ENCODE measurements at regions not wholly inside any gene's neighbourhood (a gene's known extent, or its start where the extent isn't known, plus 50 kb on each side); places are given as distances from the start of the nearest gene placed in this dataset.

GRCh38 chr7:42722198-42722597, 189.7 kb downstream of the C7orf25 start:
- H3K4me3 Mint-ChIP-seq, result no peak overlapping the region
- H2BK20ac ChIP-seq (ENCODE audit: low read depth, low read length, poor library complexity, severe bottlenecking), result no peak overlapping the region
- no peak overlapping the region for H3K14ac ChIP-seq (ENCODE audit: insufficient read depth, low read length)
- H2BK5ac ChIP-seq (ENCODE audit: insufficient read length, low read length), result no peak overlapping the region
- no peak overlapping the region for H2BK12ac ChIP-seq (ENCODE audit: insufficient read length, low read depth, low read length)
- H3K79me1 ChIP-seq (ENCODE audit: insufficient read depth, low read depth, low read length, poor library complexity, severe bottlenecking), result no peaks in the 10 kb centered on the region
- H3K23ac ChIP-seq (ENCODE audit: insufficient read length, low read depth, low read length), result no peak overlapping the region
- no peak overlapping the region for H3K56ac ChIP-seq (ENCODE audit: insufficient read length, low read depth, low read length)
- no peak overlapping the region for H3K9ac ChIP-seq (ENCODE audit: extremely low read depth, insufficient read length, low read length)
- peaks cover 0 to 5% (median 1%) of the 10 kb centered on the region in 3 experiments; a peak in 2 of 7 replicates for H3K36me3 Mint-ChIP-seq (ENCODE audit: insufficient read depth in 1 of 3, low read depth in 3 of 3)
- H2AFZ ChIP-seq (ENCODE audit: low read length), result no peak overlapping the region
- H4K5ac ChIP-seq (ENCODE audit: insufficient read length, low read depth, low read length), result no peak overlapping the region
- no peak for DNase-seq
- H3K23me2 ChIP-seq (ENCODE audit: insufficient read length, low read depth, low read length, poor library complexity, severe bottlenecking), result no peaks in the 10 kb centered on the region
- no peak overlapping the region for H3K4ac ChIP-seq (ENCODE audit: low read depth, low read length)
- H3K4me1 Mint-ChIP-seq, result peaks cover 22 to 24% of the 10 kb centered on the region in 2 experiments
- no peak overlapping the region for H3K27ac ChIP-seq (ENCODE audit: insufficient read length, low read depth, low read length)
- no peaks in the 10 kb centered on the region for H3K9me3 ChIP-seq (ENCODE audit: control insufficient read depth, low read depth, low read length)
- H2AK5ac ChIP-seq (ENCODE audit: insufficient read length, low read length), result no peak overlapping the region
- no peak overlapping the region for H4K8ac ChIP-seq (replicated peaks; ENCODE audit: insufficient read length, low read depth, low read length)
- no peaks in the 10 kb centered on the region for H3K79me2 ChIP-seq (ENCODE audit: insufficient read depth, low read length)
- no peaks in the 10 kb centered on the region for H3K27me3 ChIP-seq (ENCODE audit: insufficient read depth, low read length)
- H2BK15ac ChIP-seq (ENCODE audit: low read depth, low read length), result no peak overlapping the region
- no peak overlapping the region for H3K18ac ChIP-seq (ENCODE audit: insufficient read length, low read depth, low read length)
- H2BK120ac ChIP-seq (ENCODE audit: low read depth, low read length, poor library complexity, severe bottlenecking), result no peak overlapping the region
- H3K27me3 Mint-ChIP-seq (ENCODE audit: low read depth), result peaks cover 3% of the 10 kb centered on the region; the same call in 1 of the 2 replicates
- no peak overlapping the region for H4K91ac ChIP-seq (ENCODE audit: insufficient read length, low read depth, low read length)
- no peaks in the 10 kb centered on the region for H4K20me1 ChIP-seq (ENCODE audit: control insufficient read depth, insufficient read depth, insufficient read length)
- no peak overlapping the region for H3K27ac Mint-ChIP-seq
- no peak overlapping the region for H3T11ph ChIP-seq (ENCODE audit: low read length)
- no peaks in the 10 kb centered on the region; the same call in 1 of the 2 replicates for H3K4me1 ChIP-seq (ENCODE audit: insufficient read depth, low read length)
- no peak overlapping the region for H3K4me2 ChIP-seq (ENCODE audit: insufficient read depth, insufficient read length, low read length)
- TF ChIP-seq CTCF (conservative IDR thresholded peaks at IDR 0.05), result no peak
- peaks cover 4 to 6% of the 10 kb centered on the region in 2 experiments; a peak in 1 of 5 replicates for H3K9me3 Mint-ChIP-seq
